SK-N-MC (cell line): ENCODE measurements at regions not wholly inside any gene's neighbourhood (a gene's known extent, or its start where the extent isn't known, plus 50 kb on each side); places are given as distances from the start of the nearest gene placed in this dataset.

ENCODE experiments used
- DNase-seq: peaks from one replicate; pipeline ENCODE4 v3.0.0-alpha.2; 2011; ENCODE audit warnings: low read depth, low spot score
- H3K27ac ChIP-seq: fragments of 200-600 bp; sonication (generic); 2 replicates; pipeline ENCODE4 v1.5.1; 2016; ENCODE audit warnings: mixed run types
- H3K36me3 ChIP-seq: fragments of 200-600 bp; sonication (generic); 2 replicates; pipeline ENCODE4 v1.6.1; 2017; ENCODE audit warnings: antibody characterized with exemption, low read length, mixed read lengths; ENCODE audit not compliant: insufficient read depth
- H3K4me3 ChIP-seq: fragments of 200-600 bp; sonication (generic); 2 replicates; pipeline ENCODE4 v1.5.1; 2016
- H3K9ac ChIP-seq: fragments of 200-600 bp; sonication (generic); 2 replicates; pipeline ENCODE4 v1.8.0; 2017; ENCODE audit warnings: mixed run types, mixed read lengths; ENCODE audit not compliant: insufficient read length
- H3K9me3 ChIP-seq: fragments of 200-600 bp; sonication (generic); 2 replicates; pipeline ENCODE4 v1.6.1; 2017; ENCODE audit warnings: low read depth, mild to moderate bottlenecking, antibody characterized with exemption, low read length, moderate library complexity, mixed read lengths
- EZH2 ChIP-seq: fragments of 200-600 bp; sonication (generic); IDR thresholded peaks from one replicate; pipeline ENCODE4 v1.6.1; 2017; ENCODE audit warnings: antibody characterized with exemption
- FOXP2 ChIP-seq: optimal IDR thresholded peaks from 2 replicates; pipeline ENCODE3; 2011; ENCODE audit warnings: mild to moderate bottlenecking, moderate library complexity; ENCODE audit not compliant: insufficient read depth; ENCODE audit errors: extremely low read length, control extremely low read depth
- POLR2AphosphoS5 ChIP-seq: IDR thresholded peaks from 2 replicates; pipeline ENCODE4 v1.6.1; 2012; ENCODE audit warnings: mild to moderate bottlenecking, low read depth, low read length, borderline replicate concordance

DNA sequence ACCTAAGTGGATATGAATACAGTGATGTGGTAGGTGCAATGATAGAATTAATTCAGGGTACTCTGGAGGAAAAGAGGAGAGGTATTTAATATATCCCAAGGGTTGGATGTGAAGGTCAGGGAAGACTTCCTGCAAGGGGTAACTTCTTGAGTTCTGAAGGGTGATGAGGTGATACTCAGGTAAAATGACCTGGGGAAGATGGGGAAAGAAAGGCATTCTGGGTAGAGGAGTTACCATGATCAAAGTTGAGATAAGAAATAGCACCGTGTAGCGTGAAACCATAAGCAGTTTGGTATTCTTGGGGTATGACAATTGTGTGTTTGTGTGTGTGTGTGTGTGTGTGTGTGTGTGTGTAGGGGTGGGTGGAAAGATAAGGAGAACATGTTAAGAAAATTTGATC is 270.4 kb upstream of the LCORL start:
- Histone ChIP-seq H3K9ac (no peak overlapping the region), H3K27ac (no peak overlapping the region), H3K9me3 (no peaks in the 10 kb centered on the region), H3K4me3 (no peak overlapping the region), H3K36me3 (no peaks in the 10 kb centered on the region)
- no peak for DNase-seq
- TF ChIP-seq EZH2 (no peak), FOXP2 (no peak), POLR2AphosphoS5 (no peak)

- Histone ChIP-seq H3K9ac (no peak overlapping the region), H3K4me3 (no peak overlapping the region), H3K27ac (no peak overlapping the region), H3K36me3 (no peaks in the 10 kb centered on the region), H3K9me3 (no peaks in the 10 kb centered on the region)
- no peak for DNase-seq
- TF ChIP-seq FOXP2, result no peak
- no peak for TF ChIP-seq EZH2
- TF ChIP-seq POLR2AphosphoS5, result no peak
These were observed 269.7 kb upstream of the LCORL start for GRCh38 chr4:18291256-18291655.

- H3K9me3 ChIP-seq, result no peaks in the 10 kb centered on the region
- H3K27ac ChIP-seq, result no peak overlapping the region
- H3K36me3 ChIP-seq, result no peaks in the 10 kb centered on the region
- H3K9ac ChIP-seq, result no peak overlapping the region
- H3K4me3 ChIP-seq, result no peak overlapping the region
- DNase-seq, result no peak
- no peak for TF ChIP-seq EZH2
- no peak for TF ChIP-seq FOXP2
- no peak for TF ChIP-seq POLR2AphosphoS5
These were observed 263.8 kb upstream of the LCORL start for GRCh38 chr4:18285357-18285756.

GRCh38 chr4:18278244-18278643 is 256.7 kb upstream of the LCORL start:
- no peak overlapping the region for H3K4me3 ChIP-seq
- no peak overlapping the region for H3K27ac ChIP-seq
- no peak for TF ChIP-seq POLR2AphosphoS5
- no peak for TF ChIP-seq EZH2
- TF ChIP-seq FOXP2, result no peak
- H3K9me3 ChIP-seq, result no peaks in the 10 kb centered on the region
- no peak for DNase-seq
- no peak overlapping the region for H3K9ac ChIP-seq
- no peaks in the 10 kb centered on the region for H3K36me3 ChIP-seq

DNA sequence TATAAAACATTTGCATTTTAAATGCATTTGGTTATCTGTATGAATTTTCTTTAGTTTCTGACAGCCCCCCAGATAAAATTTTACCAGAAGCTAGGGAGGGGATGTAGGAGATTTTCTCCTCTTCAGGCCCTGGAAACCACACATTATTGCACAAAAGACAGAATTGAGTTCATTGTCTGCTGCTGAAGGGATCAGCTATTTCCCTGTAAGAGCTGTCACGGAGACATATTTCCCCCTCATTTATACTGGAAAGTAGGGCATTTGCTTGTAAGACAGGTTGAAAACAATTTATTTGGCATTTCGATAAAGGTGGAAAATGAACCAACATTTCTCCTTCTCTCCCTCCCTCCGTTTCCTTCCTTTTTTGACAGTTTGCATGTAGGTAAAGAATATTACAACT is 241.3 kb upstream of the LCORL start:
- H3K36me3 ChIP-seq, result no peaks in the 10 kb centered on the region
- DNase-seq, result no peak
- no peak for TF ChIP-seq EZH2
- no peak for TF ChIP-seq FOXP2
- TF ChIP-seq POLR2AphosphoS5, result no peak
- no peak overlapping the region for H3K27ac ChIP-seq
- no peaks in the 10 kb centered on the region for H3K9me3 ChIP-seq
- no peak overlapping the region for H3K9ac ChIP-seq
- H3K4me3 ChIP-seq, result no peak overlapping the region

DNA sequence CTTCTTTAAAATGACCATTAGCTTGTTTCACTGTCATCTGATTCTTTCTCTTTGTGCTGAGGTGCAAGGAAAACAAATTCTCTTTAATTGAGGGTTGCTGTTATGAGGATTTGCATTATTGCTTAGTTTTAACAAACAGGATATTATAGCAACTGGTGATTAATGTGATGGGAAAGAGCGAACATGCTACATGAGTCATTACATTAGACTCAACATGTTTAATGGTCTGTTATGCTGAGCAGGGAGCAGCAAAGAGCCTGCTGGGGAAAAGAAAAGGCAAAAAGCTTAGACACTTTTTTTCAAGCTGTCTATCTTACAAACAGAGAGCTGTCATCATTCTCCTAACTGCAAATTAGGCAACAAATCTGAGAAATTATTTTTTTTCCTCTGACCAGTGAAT is 230.5 kb upstream of the LCORL start:
- no peak for DNase-seq
- TF ChIP-seq FOXP2 (no peak), POLR2AphosphoS5 (no peak), EZH2 (no peak)
- Histone ChIP-seq H3K4me3 (no peak overlapping the region), H3K36me3 (no peaks in the 10 kb centered on the region), H3K9ac (no peak overlapping the region), H3K27ac (no peak overlapping the region), H3K9me3 (no peaks in the 10 kb centered on the region)

DNA sequence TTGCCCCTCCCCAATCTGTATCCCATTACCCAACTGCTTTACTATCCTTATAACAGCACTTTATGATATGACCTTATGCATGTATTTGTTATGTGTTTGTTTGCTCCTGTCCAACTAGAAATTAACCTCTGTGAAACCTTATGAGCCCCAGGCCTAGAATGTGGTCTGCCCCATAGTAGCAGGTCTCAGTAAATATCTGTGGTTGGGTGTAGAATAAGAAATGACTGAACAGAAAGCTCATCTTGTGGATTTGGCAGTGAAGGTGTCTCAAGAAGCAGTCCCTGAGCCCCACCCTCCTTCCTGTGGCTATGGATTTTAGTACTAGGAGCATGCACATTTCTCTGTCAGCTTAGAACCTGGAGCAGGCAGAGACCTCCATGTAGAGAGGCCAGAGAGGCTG is 229.0 kb upstream of the LCORL start:
- TF ChIP-seq FOXP2, result no peak
- TF ChIP-seq EZH2, result no peak
- TF ChIP-seq POLR2AphosphoS5, result no peak
- Histone ChIP-seq H3K9me3 (no peaks in the 10 kb centered on the region), H3K4me3 (no peak overlapping the region), H3K27ac (no peak overlapping the region), H3K9ac (no peak overlapping the region), H3K36me3 (no peaks in the 10 kb centered on the region)
- DNase-seq, result no peak

DNA sequence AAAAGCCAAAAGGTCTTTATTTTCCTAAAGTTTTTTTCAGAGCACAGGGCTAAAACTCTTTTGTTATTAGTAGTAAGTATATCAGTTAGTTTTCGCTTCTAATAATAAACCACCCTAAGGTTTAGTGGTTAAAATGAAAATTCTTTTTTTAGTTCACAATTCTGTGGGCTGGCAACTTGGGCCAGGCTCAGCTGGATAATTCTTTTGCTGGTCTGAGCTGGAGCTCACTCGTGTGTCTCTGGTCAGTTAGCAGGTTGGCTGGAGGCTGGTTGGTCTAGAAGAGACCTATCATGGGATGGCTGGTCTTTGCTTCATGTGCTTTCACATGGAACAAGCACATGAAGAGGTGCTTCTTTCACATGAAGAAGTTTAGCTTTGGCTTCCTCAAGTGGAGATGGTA is 227.1 kb upstream of the LCORL start:
- H3K36me3 ChIP-seq, result no peaks in the 10 kb centered on the region
- H3K27ac ChIP-seq, result no peak overlapping the region
- no peaks in the 10 kb centered on the region for H3K9me3 ChIP-seq
- no peak overlapping the region for H3K4me3 ChIP-seq
- no peak overlapping the region for H3K9ac ChIP-seq
- DNase-seq, result no peak
- no peak for TF ChIP-seq EZH2
- no peak for TF ChIP-seq FOXP2
- no peak for TF ChIP-seq POLR2AphosphoS5

DNA sequence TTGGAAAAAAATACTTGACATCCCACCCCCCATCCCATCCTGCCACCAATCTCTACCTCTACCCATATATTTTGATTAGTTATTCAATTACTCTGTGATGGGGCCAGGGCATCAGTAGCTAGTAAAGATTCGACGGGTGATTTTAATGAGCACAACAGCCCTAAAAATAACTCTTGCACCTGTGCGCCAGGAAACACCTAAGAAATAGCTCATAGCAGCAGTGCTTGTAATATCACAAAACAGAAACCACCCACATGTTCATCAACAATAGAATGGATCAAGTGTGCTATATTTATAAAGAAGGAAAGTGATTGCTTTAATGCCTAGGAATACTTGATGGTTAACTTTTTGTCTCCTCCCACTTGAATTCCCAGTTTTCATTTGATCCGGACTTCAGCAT is 225.6 kb upstream of the LCORL start:
- H3K9me3 ChIP-seq, result no peaks in the 10 kb centered on the region
- no peak for TF ChIP-seq FOXP2
- no peak for TF ChIP-seq POLR2AphosphoS5
- TF ChIP-seq EZH2, result no peak
- no peak overlapping the region for H3K9ac ChIP-seq
- DNase-seq, result no peak
- no peaks in the 10 kb centered on the region for H3K36me3 ChIP-seq
- H3K4me3 ChIP-seq, result no peak overlapping the region
- H3K27ac ChIP-seq, result no peak overlapping the region
